GM19438 (cell line): ENCODE measurements at regions not wholly inside any gene's neighbourhood (a gene's known extent, or its start where the extent isn't known, plus 50 kb on each side); places are given as distances from the start of the nearest gene placed in this dataset.

Experiments used
- ATAC-seq: cut with Tn5 transposase; IDR thresholded peaks from one replicate; pipeline ENCODE4 v1.9.1; 2021; ENCODE audit warnings: low read depth; ENCODE audit not compliant: unreplicated experiment

DNA sequence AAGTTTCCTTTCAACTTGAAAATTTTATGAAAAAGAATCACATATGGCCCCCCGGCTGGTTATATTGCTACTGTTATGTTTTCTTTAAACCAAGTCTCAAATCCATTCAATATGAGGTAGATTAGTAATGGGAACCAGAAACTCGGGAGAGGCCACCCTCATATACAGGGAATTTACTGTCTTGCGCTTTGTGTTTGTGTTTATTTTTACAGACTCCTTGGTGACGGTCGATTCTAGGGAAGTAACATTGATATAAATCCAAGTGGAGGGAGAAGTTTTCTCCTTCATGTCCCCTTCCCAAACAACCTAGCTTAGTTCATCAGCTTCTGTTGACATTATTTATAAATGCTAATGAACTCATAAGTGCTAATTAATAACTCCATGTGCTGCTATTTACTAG is 163.5 kb upstream of the LMO4 start:
- no peak for ATAC-seq

DNA sequence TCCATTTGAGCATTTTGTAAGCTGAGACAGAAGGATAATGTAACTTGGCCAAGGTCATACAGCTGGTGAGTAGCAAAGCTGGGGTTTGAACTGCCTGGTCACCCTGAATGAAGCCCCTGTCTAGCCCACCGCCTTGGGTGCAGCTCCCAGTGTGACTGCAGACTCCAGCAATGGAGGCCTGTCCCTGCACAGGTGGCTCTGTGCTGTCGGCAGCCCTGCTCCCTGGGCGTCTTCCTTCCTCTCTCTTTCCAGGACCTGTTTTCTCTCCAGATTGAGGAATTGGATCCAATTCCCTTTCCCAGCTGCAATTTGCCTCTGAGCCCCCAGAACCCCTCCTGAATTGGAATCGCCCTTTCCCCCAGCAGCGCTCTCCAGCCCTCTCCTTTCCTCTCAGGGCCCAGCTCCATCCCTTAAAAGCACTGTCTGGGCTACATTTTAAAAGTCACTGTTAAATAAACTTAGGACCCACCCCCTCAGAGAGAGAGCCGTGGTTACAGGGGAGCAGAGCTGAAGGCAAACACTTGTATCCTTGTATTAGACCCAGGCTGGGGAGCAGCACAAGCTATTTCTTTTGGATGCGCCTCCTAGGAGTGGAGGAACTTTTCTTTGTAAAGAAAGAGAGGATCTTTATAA is 161.4 kb upstream of the LMO4 start:
- no peak for ATAC-seq

DNA sequence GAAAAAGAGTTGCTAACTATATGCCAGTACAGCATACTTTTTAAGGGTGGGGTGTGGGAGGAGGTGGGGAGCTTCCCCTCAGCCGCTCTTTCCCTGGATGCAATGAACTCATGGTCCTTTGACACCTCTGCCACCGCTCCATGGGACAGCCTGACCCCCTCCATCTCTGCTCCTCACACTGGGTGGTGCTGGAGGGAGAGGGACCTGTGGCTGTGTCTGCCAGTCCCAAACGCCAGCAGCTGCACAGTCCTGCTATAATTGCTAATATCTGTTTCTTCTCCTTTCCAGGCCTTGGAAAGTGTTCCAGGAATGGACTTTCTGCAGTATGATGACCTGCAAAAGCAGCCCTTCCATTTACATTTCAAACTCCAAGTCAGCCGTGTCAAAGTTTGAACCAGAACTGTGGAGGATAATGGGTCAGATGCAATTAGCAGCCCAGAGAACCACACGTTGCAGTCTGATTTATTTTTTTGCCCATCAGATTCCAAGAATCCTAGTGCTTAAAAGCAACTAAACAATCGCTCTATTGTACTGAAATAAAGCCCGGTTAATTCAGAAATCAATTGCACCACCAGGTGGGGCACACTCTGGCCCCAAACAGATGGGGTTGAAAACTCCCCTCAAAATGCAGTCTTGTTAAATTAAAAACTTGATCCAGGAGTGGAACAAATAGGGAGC is 160.7 kb upstream of the LMO4 start:
- ATAC-seq: no peak

DNA sequence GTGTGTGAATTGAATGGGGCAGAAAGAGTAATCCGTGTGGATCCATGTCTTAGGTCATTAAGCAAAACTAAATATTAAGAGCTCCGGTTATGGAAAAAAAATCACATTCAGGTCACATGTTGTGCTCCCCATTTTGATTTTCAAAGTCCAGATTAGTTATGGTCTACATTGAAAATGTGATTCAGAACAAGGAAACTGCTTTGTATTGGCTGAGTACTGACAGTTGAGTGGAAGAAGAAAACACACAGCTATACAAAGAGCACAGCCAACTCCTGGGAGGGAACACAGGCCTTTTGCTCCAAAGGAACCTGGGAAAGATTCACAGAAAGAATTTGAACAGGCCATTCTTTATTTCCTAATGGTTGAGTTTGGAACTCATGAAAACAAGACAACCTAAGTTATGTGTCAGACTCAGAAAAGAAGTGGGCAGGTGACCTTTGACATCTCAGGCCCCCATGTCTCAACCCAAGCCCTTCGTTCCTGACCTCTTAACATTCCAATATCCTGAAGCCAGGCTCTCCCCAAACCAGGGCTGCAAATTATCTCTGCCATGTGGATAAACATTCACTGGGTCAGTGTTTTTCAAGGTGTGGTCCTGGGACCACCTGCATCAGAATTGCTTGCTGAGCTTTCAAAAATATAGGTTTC is 159.3 kb upstream of the LMO4 start:
- ATAC-seq: no peak

DNA sequence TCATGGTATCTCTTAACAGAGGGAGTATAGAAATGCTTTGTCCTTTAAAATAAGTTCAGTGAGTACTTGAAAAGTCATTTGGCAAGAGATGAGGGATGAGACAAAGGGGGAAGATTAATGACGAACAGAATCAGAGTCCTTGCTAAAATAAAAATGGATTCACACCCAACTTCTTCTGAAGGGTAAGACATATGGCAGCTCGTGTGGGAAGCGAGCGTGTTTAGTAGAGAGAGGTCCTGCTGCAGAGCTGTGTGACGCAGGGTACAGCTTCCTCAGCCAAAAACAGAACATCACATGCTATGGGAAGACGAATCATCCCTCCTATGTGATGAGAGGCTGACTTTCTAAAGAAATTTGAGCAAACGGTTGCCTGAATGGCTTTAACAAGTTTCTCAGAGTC is 158.5 kb upstream of the LMO4 start:
- no peak for ATAC-seq

DNA sequence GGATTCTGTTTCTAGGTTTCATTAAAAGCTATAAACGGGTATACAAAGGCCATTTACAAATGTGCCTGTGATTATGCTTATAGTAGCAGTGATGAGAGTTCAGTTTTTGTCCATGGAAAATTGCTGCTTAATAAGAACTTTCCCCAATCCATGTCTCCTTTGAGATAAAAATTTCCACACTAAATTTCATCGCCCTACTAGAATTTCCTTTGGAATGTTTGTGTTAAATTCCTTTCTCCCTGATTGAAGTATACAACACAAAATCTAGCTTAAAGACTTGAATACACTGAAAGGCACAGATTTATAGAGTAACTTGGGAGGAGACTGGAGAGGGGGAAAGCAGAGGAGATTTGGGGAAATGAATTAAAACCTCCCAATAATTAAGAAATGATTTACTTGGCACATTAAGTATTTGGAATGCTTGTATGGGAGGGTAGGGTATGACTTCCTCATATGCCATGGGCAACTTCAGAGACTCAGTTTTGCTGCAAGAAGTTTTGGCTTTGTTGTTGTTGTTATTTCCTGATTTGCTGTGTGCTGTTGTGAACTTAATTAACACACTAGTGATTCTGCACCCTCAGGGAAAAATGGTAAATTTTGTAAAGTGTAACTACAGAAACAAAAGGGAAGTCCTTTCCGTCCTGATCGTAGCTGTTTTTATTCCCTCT is 157.6 kb upstream of the LMO4 start:
- no peak for ATAC-seq

DNA sequence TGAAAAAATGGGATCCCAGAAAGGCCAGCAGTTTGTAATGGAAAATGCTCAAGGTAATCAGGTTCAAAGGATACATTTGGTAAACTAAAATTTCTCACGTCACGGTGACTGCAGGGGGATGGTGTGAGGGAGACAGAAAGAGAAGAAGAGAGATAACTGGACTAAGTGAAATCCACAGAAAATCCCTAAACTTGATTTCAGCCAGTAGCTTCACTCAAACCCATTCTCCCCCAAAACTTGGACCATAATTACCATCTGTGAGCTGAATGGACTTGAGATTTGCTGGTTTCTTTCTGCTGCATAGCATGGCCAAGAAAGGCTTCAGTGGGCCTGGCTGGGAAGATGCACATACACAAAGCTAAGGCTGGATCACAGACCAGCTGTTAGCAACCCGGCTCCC is 155.4 kb upstream of the LMO4 start:
- no peak for ATAC-seq

DNA sequence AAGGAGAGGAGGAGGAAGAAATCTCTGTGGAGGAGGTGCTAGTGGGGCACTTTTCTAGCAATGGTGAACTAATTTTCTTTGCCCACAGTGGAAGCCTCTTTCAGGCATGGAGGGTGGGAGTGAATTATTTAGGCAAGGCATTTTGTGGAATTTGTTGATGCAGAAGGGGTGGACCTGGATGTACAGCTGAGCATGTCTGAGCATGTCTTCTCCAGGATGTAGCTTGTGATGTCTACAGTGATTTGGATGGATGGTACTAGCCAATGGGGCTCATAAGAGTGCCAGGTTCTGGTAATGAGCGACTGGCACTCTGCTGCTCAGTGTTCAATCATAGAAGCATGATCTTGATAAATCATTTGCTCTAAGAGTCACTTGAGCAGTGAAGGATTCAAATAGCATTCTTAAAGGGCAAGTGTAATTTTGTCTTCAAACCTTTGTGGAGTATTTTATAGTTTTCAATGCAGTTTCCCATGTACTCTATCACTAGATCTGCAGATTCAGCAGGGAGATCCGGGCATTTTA is 153.9 kb upstream of the LMO4 start:
- ATAC-seq: no peak

DNA sequence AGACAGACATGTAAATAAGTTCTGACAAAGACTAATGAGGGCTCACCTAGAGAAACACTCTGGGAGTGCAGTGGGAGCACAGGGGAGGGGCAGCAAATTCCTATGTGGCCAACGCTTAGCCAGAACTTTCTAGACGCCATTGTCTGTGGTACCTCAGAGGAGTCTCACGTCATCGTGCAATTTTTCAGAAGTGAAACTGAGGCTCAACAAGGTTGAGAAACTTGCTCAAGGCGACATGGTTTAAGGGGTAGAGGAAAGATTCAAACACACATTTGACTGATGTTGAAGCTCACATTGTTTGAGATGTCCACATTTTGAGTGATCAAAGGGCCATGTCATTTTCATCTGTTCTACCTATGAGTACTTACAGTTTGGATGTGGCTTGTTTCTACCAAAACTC is 152.6 kb upstream of the LMO4 start:
- no peak for ATAC-seq

DNA sequence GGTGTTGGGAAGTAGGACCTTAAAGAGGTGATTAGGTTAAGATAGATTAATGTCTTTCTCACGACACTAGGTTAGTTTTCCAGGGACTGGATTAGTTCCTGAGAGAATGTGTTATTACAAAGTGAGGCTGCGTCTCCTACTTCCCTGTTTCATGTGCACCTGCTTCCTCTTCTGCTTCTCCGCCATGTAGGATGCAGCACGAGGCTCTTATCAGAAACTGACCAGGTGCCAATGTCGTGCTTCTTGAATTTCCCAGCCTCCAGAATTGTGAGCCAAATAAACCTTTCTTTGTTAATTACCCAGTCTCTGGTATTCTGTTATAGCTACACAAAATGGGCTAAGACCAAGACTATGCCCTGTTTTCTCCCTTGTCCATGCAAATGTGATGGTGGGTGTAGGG is 152.2 kb upstream of the LMO4 start:
- no peak for ATAC-seq

DNA sequence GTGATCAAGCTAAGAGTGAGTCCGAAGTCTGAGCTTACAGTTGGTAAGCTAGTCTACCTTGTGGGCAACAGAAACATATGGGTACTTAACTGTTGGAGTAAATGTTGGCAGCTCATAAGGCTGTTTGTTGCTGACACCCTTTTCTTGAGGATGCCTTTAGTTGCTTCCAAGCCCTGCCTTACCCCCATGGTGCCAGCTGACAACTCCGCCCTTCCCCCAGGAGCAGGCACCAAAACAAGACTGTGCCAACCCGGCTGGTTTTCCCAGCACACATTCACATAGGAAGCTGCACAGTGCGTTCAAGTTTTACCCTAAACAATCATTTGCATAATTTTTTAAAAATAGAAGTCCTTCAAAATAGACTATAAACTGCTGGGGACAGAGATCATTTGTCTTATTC is 150.2 kb upstream of the LMO4 start:
- ATAC-seq: no peak

DNA sequence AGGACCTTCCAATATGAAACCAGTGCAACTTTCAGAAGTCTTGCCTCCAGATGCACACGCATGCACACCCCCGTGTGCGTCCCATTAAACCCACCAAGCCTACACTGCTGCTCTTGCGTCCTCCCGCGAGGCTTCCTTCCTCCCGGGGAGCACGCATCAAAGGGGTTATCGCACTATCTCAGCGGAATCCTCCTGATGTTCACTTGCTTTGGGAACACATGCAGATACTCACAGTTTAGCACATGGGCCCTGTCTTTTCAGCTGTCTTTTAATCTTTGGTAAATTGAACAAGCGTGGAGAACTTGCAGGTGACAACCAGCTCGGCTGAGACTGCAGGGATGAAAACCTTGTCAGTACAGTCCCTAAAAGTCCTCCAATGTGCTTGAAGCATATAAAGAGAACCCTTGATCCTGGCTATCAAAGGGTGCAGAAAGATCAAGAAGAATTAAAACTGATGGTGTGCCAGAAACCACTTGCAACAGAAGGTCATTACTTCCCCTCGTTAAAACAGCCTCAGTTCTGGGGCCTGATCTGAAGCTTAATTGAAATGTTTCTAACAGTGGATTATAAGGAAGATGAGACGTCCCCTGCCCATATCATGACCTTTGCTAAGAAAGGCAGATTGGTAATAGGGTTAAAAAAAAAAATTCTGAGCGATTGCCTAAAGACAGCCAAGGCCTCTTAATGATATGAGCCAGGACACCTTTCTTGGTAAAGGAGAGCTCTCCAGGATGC is 149.4 kb upstream of the LMO4 start:
- ATAC-seq: no peak

DNA sequence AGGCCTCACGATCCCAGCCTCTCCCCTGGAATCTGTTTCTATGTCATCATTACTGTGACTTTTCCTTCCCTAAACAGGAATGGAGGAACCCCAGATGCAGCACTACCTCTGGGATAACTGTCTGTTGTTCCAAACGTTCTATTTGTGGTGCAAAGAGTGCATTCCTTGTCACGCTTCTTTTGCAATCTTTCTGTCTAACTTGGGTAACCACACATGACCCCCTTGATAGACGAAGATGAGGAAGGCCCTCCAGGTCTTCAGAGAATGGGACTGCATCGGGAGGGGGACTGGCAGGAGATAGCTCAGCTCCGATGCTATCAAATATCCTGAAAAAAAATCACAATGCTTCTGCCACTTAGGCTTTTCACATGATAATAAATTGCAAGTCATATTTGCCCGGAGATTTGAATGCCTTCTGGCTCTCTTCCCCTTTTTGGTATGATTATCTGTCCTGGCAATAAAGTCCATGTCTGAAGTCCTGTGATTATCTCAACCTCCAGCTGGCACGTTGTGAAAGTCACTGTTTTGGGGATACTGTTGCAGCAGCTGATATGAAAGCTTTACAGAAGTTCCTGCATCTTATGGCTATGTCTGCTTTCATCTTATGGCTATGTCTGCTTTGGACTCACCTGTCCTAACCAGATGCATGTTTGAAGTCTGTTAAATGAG is 148.7 kb upstream of the LMO4 start:
- ATAC-seq: no peak

DNA sequence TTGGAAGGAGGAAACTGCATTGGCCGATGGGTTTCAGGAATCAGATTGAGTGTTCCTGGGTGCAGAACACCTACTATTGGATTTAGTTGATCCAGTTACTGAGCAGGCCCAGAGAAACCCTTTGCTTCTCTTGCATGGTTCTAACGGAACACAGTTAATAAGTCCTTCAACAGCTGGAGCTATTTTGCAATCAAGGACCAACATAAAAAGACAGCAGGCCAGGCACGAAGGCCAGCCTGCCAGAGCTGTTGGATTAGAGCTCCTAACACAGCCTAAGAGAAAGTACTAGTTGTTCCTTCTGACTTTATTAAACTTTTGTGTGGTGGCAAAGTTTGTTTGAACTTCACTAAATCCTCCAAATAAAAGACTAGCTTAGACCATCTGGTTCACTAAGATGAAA is 148.0 kb upstream of the LMO4 start:
- ATAC-seq: no peak

DNA sequence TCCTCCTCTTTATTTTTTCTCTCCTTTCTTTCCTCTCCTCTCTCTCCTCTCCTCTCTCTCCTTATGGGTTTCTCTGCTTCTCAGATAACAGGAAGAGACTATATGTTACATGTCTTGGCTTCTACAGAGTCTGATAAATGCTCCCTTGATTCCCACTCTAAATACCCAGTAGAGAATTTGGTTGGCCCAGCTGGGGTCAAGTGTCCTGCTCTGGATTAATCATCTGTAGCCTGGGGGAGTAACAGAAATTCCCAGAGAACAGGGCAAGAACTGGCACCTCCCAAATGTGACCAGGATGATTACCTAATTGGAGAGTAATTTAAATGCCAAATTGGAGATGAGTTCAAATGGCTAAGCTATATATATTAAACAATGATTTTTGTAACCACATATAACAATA is 146.1 kb upstream of the LMO4 start:
- no peak for ATAC-seq

DNA sequence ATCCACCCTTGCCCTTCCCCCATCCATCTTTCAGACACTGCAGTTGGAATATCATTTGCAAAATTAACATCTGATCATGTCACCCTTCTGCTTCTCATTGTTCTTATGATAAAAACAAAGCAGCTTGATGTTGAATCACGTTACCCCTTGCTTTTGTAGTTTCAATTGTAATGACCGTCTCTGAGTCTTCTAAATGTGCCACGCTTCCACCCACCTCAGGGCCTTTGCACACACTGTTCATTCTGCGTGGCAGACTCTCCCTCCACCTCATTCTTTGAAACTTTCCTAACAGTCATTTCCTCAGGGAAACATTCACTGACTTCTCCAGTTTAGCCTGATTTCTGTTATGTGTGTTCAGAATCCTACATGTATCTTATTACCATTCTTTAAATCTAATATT is 143.6 kb upstream of the LMO4 start:
- no peak for ATAC-seq

DNA sequence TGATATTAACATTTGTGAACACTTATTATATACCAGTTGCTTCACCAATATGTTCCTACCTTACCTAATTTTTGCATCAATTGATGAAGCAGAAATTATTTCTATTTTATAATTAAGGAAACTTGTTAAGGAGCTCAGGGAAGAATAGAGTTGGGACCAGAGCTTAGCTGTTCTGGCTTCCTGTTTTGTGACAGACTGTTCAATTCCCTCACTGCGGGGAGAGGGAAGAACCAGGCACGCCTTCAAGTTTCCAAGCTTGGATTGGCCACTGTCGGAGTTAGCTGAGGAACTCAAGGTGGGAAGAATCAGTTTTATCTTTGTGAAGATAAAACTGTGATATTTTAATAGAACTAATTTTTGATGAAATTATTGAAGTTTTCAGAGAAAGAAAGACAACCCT is 142.3 kb upstream of the LMO4 start:
- ATAC-seq: no peak

DNA sequence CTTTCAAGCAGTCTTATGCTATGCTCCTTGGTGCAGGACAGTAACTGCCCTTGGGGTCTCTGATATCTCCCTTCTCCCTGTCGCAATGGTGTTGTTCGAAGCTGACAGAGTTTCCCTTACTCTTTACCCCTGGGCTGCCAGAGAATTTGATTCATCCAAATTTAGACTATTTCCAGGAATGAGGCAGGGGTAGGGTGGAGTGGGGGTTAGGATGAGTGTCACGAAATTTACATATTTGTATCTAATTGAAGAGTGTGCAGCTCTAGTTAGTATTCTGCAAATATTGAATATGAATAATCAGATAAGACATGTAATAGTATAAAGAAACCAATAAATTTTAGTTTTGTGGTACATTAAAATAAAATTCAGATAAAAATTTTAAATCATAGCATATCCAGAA is 140.0 kb upstream of the LMO4 start:
- ATAC-seq: no peak

DNA sequence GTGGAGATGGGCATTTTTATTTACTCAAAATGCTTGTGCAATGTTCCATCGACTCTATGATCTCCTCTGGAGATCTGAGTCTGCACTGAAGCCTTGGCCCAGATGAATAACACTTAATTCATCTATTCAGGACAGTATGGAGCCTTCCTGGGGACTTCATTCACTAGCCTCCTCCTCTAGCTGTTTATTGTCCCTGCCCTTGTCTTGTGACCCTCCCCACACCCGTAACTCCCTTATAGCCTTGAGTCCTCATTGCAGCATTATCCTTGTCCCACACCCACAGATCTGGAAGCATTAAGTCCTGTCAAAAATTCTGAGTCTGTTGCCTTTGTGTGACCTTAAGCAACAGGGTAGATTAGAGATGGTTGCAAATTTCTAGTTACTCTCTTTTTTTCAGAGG is 138.3 kb upstream of the LMO4 start:
- no peak for ATAC-seq

DNA sequence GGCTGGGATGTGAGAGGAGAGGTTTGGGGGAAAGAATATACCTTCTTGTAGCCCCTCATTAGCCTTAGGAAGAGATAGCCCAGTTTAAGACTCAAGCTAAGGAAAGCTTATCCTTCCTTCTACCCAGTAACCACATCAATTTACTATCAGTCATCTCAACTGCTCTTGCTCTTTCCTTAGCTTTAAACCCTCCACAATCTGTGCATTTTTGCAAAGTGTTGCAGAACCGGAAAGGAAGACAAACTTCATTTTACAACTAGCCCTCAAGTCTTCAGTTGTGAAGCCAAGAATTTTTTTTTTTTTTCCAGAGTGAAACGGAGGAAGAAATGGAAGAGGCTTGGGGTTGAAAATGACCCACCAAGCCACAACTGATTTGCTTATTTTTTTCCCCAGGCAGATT is 137.0 kb upstream of the LMO4 start:
- no peak for ATAC-seq
